ENCODE measurements at regions not wholly inside any gene's neighbourhood (a gene's known extent, or its start where the extent isn't known, plus 50 kb on each side); places are given as distances from the start of the nearest gene placed in this dataset.

DNA sequence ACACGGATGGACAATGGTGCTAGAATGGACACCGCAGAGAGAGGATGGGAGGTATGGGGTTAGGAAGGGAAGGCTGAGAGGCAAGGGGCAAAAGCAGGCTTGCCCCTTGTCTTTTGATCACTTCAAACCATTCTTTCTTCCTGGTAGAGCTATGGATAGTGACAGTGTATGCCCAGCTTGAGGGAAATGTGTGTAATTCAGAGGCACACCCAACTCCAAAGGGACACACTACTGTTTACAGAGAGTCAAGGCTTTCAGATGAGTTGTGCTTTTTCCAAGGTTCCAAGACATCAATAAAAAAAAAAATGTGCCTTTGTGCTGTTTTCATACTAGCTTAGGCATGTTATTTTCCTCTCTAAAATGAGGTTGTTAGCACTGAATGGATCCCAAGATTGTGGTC, 185.0 kb downstream of the MCHR2 start:
- WGBS, 2 experiments (ENCODE audit: extremely low coverage in 1 of 2, insufficient coverage in 1 of 2, insufficient read length in 1 of 2, insufficient replicate concordance in 2 of 2, low coverage in 1 of 2, low lambda C conversion rate in 2 of 2, missing lambda C conversion rate in 1 of 2): 100% methylated on average over 2 of the region's 2 CpGs; no CpG with 5 or more reads in 1 of the 2 experiments
- no peak overlapping the region for H3K23ac ChIP-seq (ENCODE audit: insufficient read length)
- no peaks in the 10 kb centered on the region for H3K79me2 ChIP-seq (ENCODE audit: control insufficient read depth in 1 of 2, insufficient read depth in 2 of 2, low read length in 2 of 2)
- no peak overlapping the region for H2BK12ac ChIP-seq (ENCODE audit: low read depth, low read length)
- no peak overlapping the region for H3K56ac ChIP-seq (replicated peaks; ENCODE audit: insufficient read length, low read depth, low read length)
- no peak overlapping the region for H4K5ac ChIP-seq (ENCODE audit: insufficient read length, low read depth, low read length)
- H3K36me3 ChIP-seq (ENCODE audit: control insufficient read depth in 2 of 4, insufficient read depth in 4 of 4, low read length in 3 of 4): no peaks in the 10 kb centered on the region
- no peak overlapping the region for H2BK15ac ChIP-seq (ENCODE audit: low read length)
- H2AFZ ChIP-seq (ENCODE audit: low read length): no peak overlapping the region
- no peak overlapping the region for H3K27ac ChIP-seq (ENCODE audit: low read depth, low read length)
- no peak overlapping the region for H3K4me3 ChIP-seq (ENCODE audit: extremely low read depth in 1 of 4, insufficient read depth in 2 of 4, low read depth in 3 of 4, low read length in 4 of 4)
- H4K8ac ChIP-seq (ENCODE audit: extremely low read depth, insufficient read depth, low read length): no peak overlapping the region
- no peak overlapping the region for H3K14ac ChIP-seq (ENCODE audit: insufficient read length)
- H2BK120ac ChIP-seq (replicated peaks; ENCODE audit: low read depth, low read length): no peak overlapping the region
- H2BK20ac ChIP-seq (ENCODE audit: low read length): no peak overlapping the region
- no peaks in the 10 kb centered on the region for H3K9me3 ChIP-seq (ENCODE audit: insufficient read depth in 2 of 2, low read depth in 1 of 2, low read length in 1 of 2)
- no peaks in the 10 kb centered on the region for H3K23me2 ChIP-seq (ENCODE audit: low read depth, low read length)
- ChIA-PET CTCF (ENCODE audit: partially characterized antibody) (interaction anchor here (0.6 to 2.2 kb wide), 3 partner anchors 13 to 204 kb away, joined by 3 to 5 read pairs (median 4); no protein-coding TSS in a partner anchor), POLR2A (ENCODE audit: partially characterized antibody) (no interaction called here)
- H3K4me2 ChIP-seq (ENCODE audit: insufficient read depth in 1 of 2, low read depth in 2 of 2, low read length in 2 of 2): no peak overlapping the region
- peaks cover 0 to 4% (median under 1%) of the 10 kb centered on the region in 4 experiments; a peak in 1 of 7 replicates for H3K4me1 ChIP-seq (replicated peaks in 1 of 4; ENCODE audit: control insufficient read depth in 3 of 4, insufficient read depth in 4 of 4, low read length in 3 of 4)
- FAIRE-seq (no peak), DNase-seq (ENCODE audit: low read depth in 1 of 2, low spot score in 2 of 2) (no peak)
- no peak overlapping the region for H3K18ac ChIP-seq (ENCODE audit: extremely low read depth, low read length)
- no peaks in the 10 kb centered on the region for H4K20me1 ChIP-seq (replicated peaks in 1 of 2; ENCODE audit: control insufficient read depth in 1 of 2, insufficient read depth in 2 of 2, low read length in 2 of 2)
- H3K79me1 ChIP-seq (ENCODE audit: low read depth, low read length): no peaks in the 10 kb centered on the region
- no peak overlapping the region for H2BK5ac ChIP-seq (ENCODE audit: low read depth, low read length)
- no peaks in the 10 kb centered on the region for H3K27me3 ChIP-seq (replicated peaks in 1 of 4; ENCODE audit: control insufficient read depth in 3 of 4, extremely low read depth in 1 of 4, insufficient read depth in 3 of 4, low read length in 3 of 4)
- H3K9ac ChIP-seq (replicated peaks in 1 of 4; ENCODE audit: extremely low read depth in 1 of 4, low read depth in 3 of 4, low read length in 3 of 4): no peak overlapping the region
- no peak overlapping the region for H3K4ac ChIP-seq (replicated peaks; ENCODE audit: insufficient read length, low read depth, low read length)
- no peak overlapping the region for H4K91ac ChIP-seq (replicated peaks; ENCODE audit: insufficient read length, low read length)
- H2AK5ac ChIP-seq (ENCODE audit: low read depth, low read length): no peak overlapping the region
- TF ChIP-seq RXRA (IDR thresholded peaks at IDR 0.05; ENCODE audit: insufficient read depth, low read depth, low read length): no peak
- TF ChIP-seq FOSL1 (IDR thresholded peaks at IDR 0.05; ENCODE audit: insufficient read depth, low read depth, low read length): no peak
- TF ChIP-seq POU5F1 (IDR thresholded peaks at IDR 0.05; ENCODE audit: low read depth, low read length): no peak
- no peak for TF ChIP-seq KDM1A (IDR thresholded peaks at IDR 0.05; ENCODE audit: borderline replicate concordance, low read length)
- no peak for TF ChIP-seq NANOG (IDR thresholded peaks at IDR 0.05; ENCODE audit: insufficient read depth, low read depth, low read length, poor library complexity, severe bottlenecking)
- no peak for TF ChIP-seq ASH2L (IDR thresholded peaks at IDR 0.05; ENCODE audit: low read length)
- TF ChIP-seq HDAC2 (IDR thresholded peaks at IDR 0.05; ENCODE audit: borderline replicate concordance in 1 of 2, low read depth in 2 of 2, low read length in 2 of 2): no peak
- TF ChIP-seq TEAD4 (IDR thresholded peaks at IDR 0.05; ENCODE audit: low read depth, low read length): no peak
- TF ChIP-seq JUND (IDR thresholded peaks at IDR 0.05; ENCODE audit: low read length): no peak
- no peak for TF ChIP-seq EGR1 (IDR thresholded peaks at IDR 0.05; ENCODE audit: borderline replicate concordance, low read depth, low read length)
- no peak for TF ChIP-seq CREB1 (IDR thresholded peaks at IDR 0.05)
- TF ChIP-seq TAF1 (IDR thresholded peaks at IDR 0.05; ENCODE audit: low read depth, low read length): no peak
- TF ChIP-seq SIN3A (conservative IDR thresholded peaks at IDR 0.05 in 1 of 2, IDR thresholded peaks at IDR 0.05 in 1 of 2; ENCODE audit: low read depth in 1 of 2, low read length in 2 of 2): no peak
- no peak for TF ChIP-seq GTF2F1 (IDR thresholded peaks at IDR 0.05; ENCODE audit: borderline replicate concordance, low read depth, low read length)
- no peak for TF ChIP-seq RAD21 (IDR thresholded peaks at IDR 0.05 in 1 of 2, conservative IDR thresholded peaks at IDR 0.05 in 1 of 2; ENCODE audit: low read depth in 2 of 2, low read length in 2 of 2)

All from H1 (cell line).